CD4-positive, alpha-beta memory T cell (primary cell): ENCODE measurements at regions not wholly inside any gene's neighbourhood (a gene's known extent, or its start where the extent isn't known, plus 50 kb on each side); places are given as distances from the start of the nearest gene placed in this dataset.
"Not testable (repeated sequence)": the region's sequence is repeated elsewhere in the genome, so short reads cannot be mapped to it uniquely, and the experiment has no call there.

Experiments used
- CTCF ChIA-PET: fragments of 350-600 bp; sonication (Branson Sonifier 250); formaldehyde crosslinking; loops from one replicate; lab custom pipeline; 2021; ENCODE audit warnings: inconsistent platforms; ENCODE audit not compliant: partially characterized antibody; lab: Charles Lee
- POLR2A ChIA-PET: fragments of 350-600 bp; sonication (Branson Sonifier 250); formaldehyde crosslinking; loops from one replicate; lab custom pipeline; 2021; ENCODE audit not compliant: partially characterized antibody; lab: Charles Lee
- DNase-seq, 5 donors: peaks; one replicate each; pipeline versions ENCODE4 v3.0.0 to v3.0.0-alpha.2; 2020 to 2022; ENCODE audit warnings: mixed read lengths in 1 of 5
- H3K27ac ChIP-seq: one replicate; pipeline ENCODE4 v1.7.0; 2013; ENCODE audit warnings: low read depth, low read length
- H3K27me3 ChIP-seq: 2 replicates; pipeline ENCODE4 v1.7.0; 2013; ENCODE audit warnings: mild to moderate bottlenecking, low read length, moderate library complexity; ENCODE audit not compliant: insufficient read depth
- H3K36me3 ChIP-seq: 2 replicates; pipeline ENCODE4 v1.7.0; 2013; ENCODE audit warnings: mild to moderate bottlenecking, low read length, moderate library complexity; ENCODE audit not compliant: insufficient read depth
- H3K4me1 ChIP-seq: 2 replicates; pipeline ENCODE4 v1.7.0; 2013; ENCODE audit warnings: mild to moderate bottlenecking, low read length, moderate library complexity; ENCODE audit not compliant: insufficient read depth
- H3K4me3 ChIP-seq, 2 donors: one replicate each; pipeline ENCODE4 v1.7.0; 2013; ENCODE audit warnings: low read length in 2 of 2, mild to moderate bottlenecking in 1 of 2
- H3K9me3 ChIP-seq, 2 donors: one replicate each; pipeline ENCODE4 v1.7.0; 2013; ENCODE audit warnings: low read length in 2 of 2, control low read depth in 1 of 2; ENCODE audit not compliant: control insufficient read depth in 1 of 2
- H3K27ac Mint-ChIP-seq, 7 donors: one replicate each; pipeline ENCODE4 v1.8.0; 2020 to 2021; ENCODE audit warnings: mixed read lengths in 7 of 7, mild to moderate bottlenecking in 6 of 7, inconsistent platforms in 3 of 7, moderate library complexity in 3 of 7
- H3K27me3 Mint-ChIP-seq, 2 donors: one replicate each; pipeline ENCODE4 v1.8.0; 2020 to 2021; ENCODE audit warnings: mixed read lengths in 2 of 2
- H3K36me3 Mint-ChIP-seq, 2 donors: one replicate each; pipeline ENCODE4 v1.8.0; 2020 to 2021; ENCODE audit warnings: mixed read lengths in 2 of 2, inconsistent platforms in 1 of 2, mild to moderate bottlenecking in 1 of 2
- H3K4me1 Mint-ChIP-seq, 4 donors: one replicate each; pipeline ENCODE4 v1.8.0; 2020 to 2021; ENCODE audit warnings: mixed read lengths in 4 of 4, mild to moderate bottlenecking in 1 of 4
- H3K4me3 Mint-ChIP-seq, 8 donors: one replicate each; pipeline ENCODE4 v1.8.0; 2020 to 2021; ENCODE audit warnings: mixed read lengths in 8 of 8, mild to moderate bottlenecking in 7 of 8, moderate library complexity in 6 of 8, inconsistent platforms in 3 of 8
- H3K9me3 Mint-ChIP-seq, 8 donors: one replicate each; pipeline ENCODE4 v1.8.0; 2020 to 2021; ENCODE audit warnings: mixed read lengths in 8 of 8, mild to moderate bottlenecking in 5 of 8, inconsistent platforms in 3 of 8, moderate library complexity in 1 of 8
- intact Hi-C: fragments of 100-400 bp; cut with micrococcal nuclease; formaldehyde crosslinking; loops from one replicate; pipeline ENCODE4 v1.15.1; 2023

GRCh38 chrX:966396-967070, 245.9 kb downstream of the CRLF2 start:
- ChIA-PET CTCF (no interaction called here), POLR2A (no interaction called here)
- Histone ChIP-seq H3K4me1 (no peaks in the 10 kb centered on the region), H3K27me3 (no peaks in the 10 kb centered on the region), H3K27ac (no peak overlapping the region), H3K9me3 (no peaks in the 10 kb centered on the region), H3K36me3 (no peaks in the 10 kb centered on the region), H3K4me3 (no peak overlapping the region)
- Mint-ChIP-seq H3K9me3 (peaks cover 0 to 2% (median 0%) of the 10 kb centered on the region in 8 donors), H3K27ac (no peak overlapping the region), H3K4me1 (peaks cover 1 to 13% (median 6%) of the 10 kb centered on the region in 4 donors), H3K36me3 (no peaks in the 10 kb centered on the region), H3K27me3 (peaks cover 0 to under 1% of the 10 kb centered on the region in 2 donors), H3K4me3 (peak overlapping the region in 1 of 8 donors; percentile 39)
- DNase-seq = no peak
- intact Hi-C loops = no loop called here

GRCh38 chrX:964831-965416, 247.5 kb downstream of the CRLF2 start:
- intact Hi-C loops = no loop called here
- POLR2A ChIA-PET = no interaction called here
- Histone ChIP-seq H3K4me3 (no peak overlapping the region), H3K36me3 (no peaks in the 10 kb centered on the region), H3K27ac (no peak overlapping the region), H3K27me3 (no peaks in the 10 kb centered on the region), H3K9me3 (no peaks in the 10 kb centered on the region), H3K4me1 (no peaks in the 10 kb centered on the region)
- CTCF ChIA-PET = no interaction called here
- H3K4me3 Mint-ChIP-seq = peak overlapping the region; percentile 13 to 79 (median 70)
- peaks cover 0 to 1% (median 0%) of the 10 kb centered on the region in 8 donors for H3K9me3 Mint-ChIP-seq
- peaks cover 0 to 4% of the 10 kb centered on the region in 2 donors for H3K27me3 Mint-ChIP-seq
- H3K27ac Mint-ChIP-seq = peak overlapping the region in 1 of 7 donors; percentile 45
- peaks cover 1 to 13% (median 6%) of the 10 kb centered on the region in 4 donors for H3K4me1 Mint-ChIP-seq
- H3K36me3 Mint-ChIP-seq = no peaks in the 10 kb centered on the region
- no peak for DNase-seq

GRCh38 chrX:960821-961220, 251.6 kb downstream of the CRLF2 start:
- Histone ChIP-seq H3K4me3 (no peak overlapping the region), H3K36me3 (no peaks in the 10 kb centered on the region), H3K27ac (no peak overlapping the region), H3K4me1 (no peaks in the 10 kb centered on the region), H3K9me3 (no peaks in the 10 kb centered on the region), H3K27me3 (no peaks in the 10 kb centered on the region)
- H3K27me3 Mint-ChIP-seq = peaks cover 3 to 10% of the 10 kb centered on the region in 2 donors
- peaks cover 0 to 7% (median under 1%) of the 10 kb centered on the region in 8 donors for H3K9me3 Mint-ChIP-seq
- no peaks in the 10 kb centered on the region for H3K36me3 Mint-ChIP-seq
- no peak overlapping the region for H3K27ac Mint-ChIP-seq
- no peak overlapping the region for H3K4me3 Mint-ChIP-seq
- intact Hi-C loops = no loop called here
- CTCF ChIA-PET = no interaction called here
- DNase-seq = no peak
- POLR2A ChIA-PET = no interaction called here
- H3K4me1 Mint-ChIP-seq = peaks cover 1 to 13% (median 6%) of the 10 kb centered on the region in 4 donors

- Histone ChIP-seq H3K27ac (no peak overlapping the region), H3K27me3 (no peaks in the 10 kb centered on the region), H3K36me3 (no peaks in the 10 kb centered on the region), H3K4me1 (no peaks in the 10 kb centered on the region), H3K9me3 (no peaks in the 10 kb centered on the region), H3K4me3 (no peak overlapping the region)
- H3K4me1 Mint-ChIP-seq = peaks cover 1 to 3% (median 2%) of the 10 kb centered on the region in 4 donors
- intact Hi-C loops = no loop called here
- no peak for DNase-seq
- CTCF ChIA-PET = no interaction called here
- H3K9me3 Mint-ChIP-seq = peaks cover 0 to 7% (median under 1%) of the 10 kb centered on the region in 8 donors
- POLR2A ChIA-PET = no interaction called here
- no peak overlapping the region for H3K27ac Mint-ChIP-seq
- H3K4me3 Mint-ChIP-seq = no peak overlapping the region
- no peaks in the 10 kb centered on the region for H3K36me3 Mint-ChIP-seq
- H3K27me3 Mint-ChIP-seq = peaks cover 3 to 10% of the 10 kb centered on the region in 2 donors
Observed at GRCh38 chrX:959595-959994, 252.9 kb downstream of the CRLF2 start.

- H3K36me3 ChIP-seq, H3K27ac ChIP-seq, H3K4me3 Mint-ChIP-seq, H3K27ac Mint-ChIP-seq, H3K27me3 ChIP-seq, H3K4me1 ChIP-seq, H3K36me3 Mint-ChIP-seq, H3K9me3 ChIP-seq, H3K4me3 ChIP-seq, POLR2A ChIA-PET, CTCF ChIA-PET, H3K4me1 Mint-ChIP-seq, DNase-seq, intact Hi-C loops, H3K27me3 Mint-ChIP-seq, H3K9me3 Mint-ChIP-seq: not testable (repeated sequence)
Observed at GRCh38 chrX:955168-955781, 257.2 kb downstream of the CRLF2 start.

GRCh38 chrX:953879-954482, 258.5 kb downstream of the CRLF2 start:
- CTCF ChIA-PET = no interaction called here
- H3K4me1 ChIP-seq = no peaks in the 10 kb centered on the region
- no peaks in the 10 kb centered on the region for H3K36me3 ChIP-seq
- intact Hi-C loops = no loop called here
- H3K9me3 ChIP-seq = no peaks in the 10 kb centered on the region
- Mint-ChIP-seq H3K4me1 (no peaks in the 10 kb centered on the region), H3K4me3 (no peak overlapping the region), H3K27me3 (peaks cover 0 to 4% of the 10 kb centered on the region in 2 donors), H3K27ac (no peak overlapping the region), H3K9me3 (peaks cover 0 to 7% (median under 1%) of the 10 kb centered on the region in 8 donors), H3K36me3 (no peaks in the 10 kb centered on the region)
- H3K4me3 ChIP-seq = no peak overlapping the region
- POLR2A ChIA-PET = no interaction called here
- DNase-seq = no peak
- no peak overlapping the region for H3K27ac ChIP-seq
- no peaks in the 10 kb centered on the region for H3K27me3 ChIP-seq

- Histone ChIP-seq H3K36me3 (no peaks in the 10 kb centered on the region), H3K9me3 (no peaks in the 10 kb centered on the region), H3K27ac (no peak overlapping the region), H3K4me1 (no peaks in the 10 kb centered on the region), H3K27me3 (no peaks in the 10 kb centered on the region), H3K4me3 (no peak overlapping the region)
- no peaks in the 10 kb centered on the region for H3K36me3 Mint-ChIP-seq
- no peaks in the 10 kb centered on the region for H3K27me3 Mint-ChIP-seq
- H3K9me3 Mint-ChIP-seq = peaks cover 0 to 6% (median 0%) of the 10 kb centered on the region in 8 donors
- ChIA-PET CTCF (no interaction called here), POLR2A (no interaction called here)
- intact Hi-C loops = no loop called here
- no peaks in the 10 kb centered on the region for H3K4me1 Mint-ChIP-seq
- H3K4me3 Mint-ChIP-seq = no peak overlapping the region
- no peak overlapping the region for H3K27ac Mint-ChIP-seq
- no peak for DNase-seq
Observed at GRCh38 chrX:952816-953215, 259.6 kb downstream of the CRLF2 start.
